OCI-LY3 (cell line): ENCODE measurements at regions not wholly inside any gene's neighbourhood (a gene's known extent, or its start where the extent isn't known, plus 50 kb on each side); places are given as distances from the start of the nearest gene placed in this dataset.

ENCODE experiments used
- EZH2phosphoT487 ChIP-seq: fragments of 200-600 bp; shearing (Covaris generic); IDR thresholded peaks from 2 replicates; pipeline ENCODE4 v1.6.1; 2018; ENCODE audit warnings: antibody characterized with exemption, mixed run types, low read depth
- TF ChIP-seq, protein P1 (sequence below): fragments of 200-600, 300-600 bp; sonication (generic); IDR thresholded peaks from 2 replicates; pipeline ENCODE4 v1.5.1; 2014; ENCODE audit warnings: antibody characterized with exemption, low read length, low read depth

DNA sequence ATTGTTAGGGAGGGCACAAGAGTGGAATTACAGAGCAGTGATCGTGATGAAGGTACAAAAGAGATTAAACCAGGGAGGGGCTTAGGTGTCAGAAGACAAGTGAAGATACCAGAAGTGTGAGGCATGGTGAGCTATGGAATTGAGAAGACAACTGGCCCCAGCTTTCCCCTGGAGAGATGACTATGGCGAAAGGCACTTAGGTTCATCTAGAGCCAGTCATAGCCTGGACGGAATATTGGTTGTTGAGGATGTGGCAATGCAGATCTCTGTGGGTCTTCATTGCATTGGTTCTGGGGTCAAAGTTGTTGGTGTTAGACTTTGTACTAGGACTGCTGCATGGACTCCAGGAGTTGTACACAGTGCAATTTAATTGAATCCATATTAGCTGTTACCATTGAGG is 115.7 kb downstream of the FASLG start:
- TF ChIP-seq, protein P1, sequence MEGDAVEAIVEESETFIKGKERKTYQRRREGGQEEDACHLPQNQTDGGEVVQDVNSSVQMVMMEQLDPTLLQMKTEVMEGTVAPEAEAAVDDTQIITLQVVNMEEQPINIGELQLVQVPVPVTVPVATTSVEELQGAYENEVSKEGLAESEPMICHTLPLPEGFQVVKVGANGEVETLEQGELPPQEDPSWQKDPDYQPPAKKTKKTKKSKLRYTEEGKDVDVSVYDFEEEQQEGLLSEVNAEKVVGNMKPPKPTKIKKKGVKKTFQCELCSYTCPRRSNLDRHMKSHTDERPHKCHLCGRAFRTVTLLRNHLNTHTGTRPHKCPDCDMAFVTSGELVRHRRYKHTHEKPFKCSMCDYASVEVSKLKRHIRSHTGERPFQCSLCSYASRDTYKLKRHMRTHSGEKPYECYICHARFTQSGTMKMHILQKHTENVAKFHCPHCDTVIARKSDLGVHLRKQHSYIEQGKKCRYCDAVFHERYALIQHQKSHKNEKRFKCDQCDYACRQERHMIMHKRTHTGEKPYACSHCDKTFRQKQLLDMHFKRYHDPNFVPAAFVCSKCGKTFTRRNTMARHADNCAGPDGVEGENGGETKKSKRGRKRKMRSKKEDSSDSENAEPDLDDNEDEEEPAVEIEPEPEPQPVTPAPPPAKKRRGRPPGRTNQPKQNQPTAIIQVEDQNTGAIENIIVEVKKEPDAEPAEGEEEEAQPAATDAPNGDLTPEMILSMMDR = no peak
- no peak for TF ChIP-seq EZH2phosphoT487
